ENCODE measurements at regions not wholly inside any gene's neighbourhood (a gene's known extent, or its start where the extent isn't known, plus 50 kb on each side); places are given as distances from the start of the nearest gene placed in this dataset.

DNA sequence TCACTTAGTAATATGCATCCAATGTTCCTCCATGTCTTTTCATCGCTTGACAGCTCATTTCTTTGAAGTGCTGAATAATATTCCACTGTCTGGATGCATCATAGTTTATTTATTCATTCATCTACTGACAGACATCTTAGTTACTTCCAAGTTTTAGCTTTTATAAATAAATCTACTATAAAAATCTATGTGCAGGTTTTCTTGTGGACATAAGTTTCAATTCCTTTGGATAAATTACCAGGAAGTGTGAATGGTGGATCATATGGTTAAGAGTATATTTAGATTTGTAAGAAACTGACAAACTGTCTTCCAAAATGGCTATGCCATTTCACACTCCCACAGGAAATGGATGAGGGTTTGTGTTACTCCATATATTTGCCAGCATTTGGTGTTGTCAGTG is 1392.9 kb upstream of the PABPC4L start:
- Histone ChIP-seq H3K27ac (ENCODE audit: low read depth in 2 of 2, low read length in 2 of 2) (no peak overlapping the region), H3K4me1 (ENCODE audit: control insufficient read depth in 2 of 3, insufficient read depth in 2 of 3, low read depth in 1 of 3, low read length in 3 of 3) (no peaks in the 10 kb centered on the region), H3K36me3 (ENCODE audit: control insufficient read depth in 2 of 3, insufficient read depth in 3 of 3, low read length in 3 of 3) (no peaks in the 10 kb centered on the region), H3K4me3 (ENCODE audit: low read length in 3 of 3) (no peak overlapping the region), H3K9me3 (ENCODE audit: control insufficient read depth in 2 of 3, insufficient read depth in 1 of 3, low read length in 3 of 3) (peaks cover 0 to 5% (median 0%) of the 10 kb centered on the region in 3 donors), H3K9ac (ENCODE audit: low read length in 3 of 3) (no peak overlapping the region), H3K27me3 (ENCODE audit: control insufficient read depth, insufficient read depth, low read length) (no peaks in the 10 kb centered on the region)
- intact Hi-C loops (cut with DNase I), result no loop called here
- TF ChIP-seq, protein P1, sequence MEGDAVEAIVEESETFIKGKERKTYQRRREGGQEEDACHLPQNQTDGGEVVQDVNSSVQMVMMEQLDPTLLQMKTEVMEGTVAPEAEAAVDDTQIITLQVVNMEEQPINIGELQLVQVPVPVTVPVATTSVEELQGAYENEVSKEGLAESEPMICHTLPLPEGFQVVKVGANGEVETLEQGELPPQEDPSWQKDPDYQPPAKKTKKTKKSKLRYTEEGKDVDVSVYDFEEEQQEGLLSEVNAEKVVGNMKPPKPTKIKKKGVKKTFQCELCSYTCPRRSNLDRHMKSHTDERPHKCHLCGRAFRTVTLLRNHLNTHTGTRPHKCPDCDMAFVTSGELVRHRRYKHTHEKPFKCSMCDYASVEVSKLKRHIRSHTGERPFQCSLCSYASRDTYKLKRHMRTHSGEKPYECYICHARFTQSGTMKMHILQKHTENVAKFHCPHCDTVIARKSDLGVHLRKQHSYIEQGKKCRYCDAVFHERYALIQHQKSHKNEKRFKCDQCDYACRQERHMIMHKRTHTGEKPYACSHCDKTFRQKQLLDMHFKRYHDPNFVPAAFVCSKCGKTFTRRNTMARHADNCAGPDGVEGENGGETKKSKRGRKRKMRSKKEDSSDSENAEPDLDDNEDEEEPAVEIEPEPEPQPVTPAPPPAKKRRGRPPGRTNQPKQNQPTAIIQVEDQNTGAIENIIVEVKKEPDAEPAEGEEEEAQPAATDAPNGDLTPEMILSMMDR (IDR thresholded peaks at IDR 0.05; ENCODE audit: borderline replicate concordance, extremely low read depth, insufficient read depth), result no peak
- FAIRE-seq (no peak), DNase-seq (no peak)

DNA sequence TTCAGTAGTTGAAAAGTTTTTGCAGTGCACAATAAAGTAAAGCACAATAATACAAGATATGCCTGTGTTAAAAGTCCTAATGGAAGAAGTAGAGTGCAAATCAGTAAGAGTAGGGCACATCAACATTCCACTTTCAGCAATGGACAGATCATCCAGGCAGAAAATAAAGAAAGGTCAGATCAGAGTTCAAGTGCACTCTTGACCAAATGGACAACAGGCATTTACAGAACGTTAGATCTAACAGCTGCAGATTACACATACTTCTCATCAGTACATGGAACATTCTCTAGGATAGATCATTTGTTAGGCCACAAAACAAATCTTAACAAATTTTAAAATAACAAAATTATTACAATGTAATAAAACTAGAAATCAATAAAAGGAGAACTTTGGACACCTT is 1373.5 kb upstream of the PABPC4L start:
- intact Hi-C loops (cut with DNase I), result no loop called here
- Histone ChIP-seq H3K9me3 (ENCODE audit: control insufficient read depth in 2 of 3, insufficient read depth in 1 of 3, low read length in 3 of 3) (no peaks in the 10 kb centered on the region), H3K27ac (ENCODE audit: low read depth in 2 of 2, low read length in 2 of 2) (no peak overlapping the region), H3K9ac (ENCODE audit: low read length in 3 of 3) (no peak overlapping the region), H3K4me1 (ENCODE audit: control insufficient read depth in 2 of 3, insufficient read depth in 2 of 3, low read depth in 1 of 3, low read length in 3 of 3) (no peaks in the 10 kb centered on the region), H3K27me3 (ENCODE audit: control insufficient read depth, insufficient read depth, low read length) (no peaks in the 10 kb centered on the region), H3K36me3 (ENCODE audit: control insufficient read depth in 2 of 3, insufficient read depth in 3 of 3, low read length in 3 of 3) (no peaks in the 10 kb centered on the region), H3K4me3 (ENCODE audit: low read length in 3 of 3) (no peak overlapping the region)
- TF ChIP-seq, protein P1 (IDR thresholded peaks at IDR 0.05; ENCODE audit: borderline replicate concordance, extremely low read depth, insufficient read depth), result no peak
- FAIRE-seq (no peak), DNase-seq (no peak)

DNA sequence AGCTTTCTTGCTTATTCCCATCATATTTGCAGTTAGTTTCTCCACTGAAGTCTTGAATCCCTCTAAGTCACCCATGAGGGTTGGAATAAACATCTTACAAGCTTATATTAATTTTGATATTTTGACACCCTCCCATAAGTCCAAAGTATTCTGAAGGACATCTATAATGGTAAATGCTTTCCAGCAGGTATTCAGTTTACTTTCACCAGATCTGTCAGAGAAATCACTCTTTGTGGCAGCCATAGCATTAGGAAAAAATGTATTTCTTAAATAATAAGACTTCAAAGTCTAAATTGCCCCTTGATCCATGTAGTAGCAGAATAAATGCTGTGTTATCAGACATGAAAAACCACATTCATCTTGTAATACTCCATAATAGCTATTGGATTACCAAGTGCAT is 1371.7 kb upstream of the PABPC4L start:
- H3K9me3 ChIP-seq (ENCODE audit: control insufficient read depth in 2 of 3, insufficient read depth in 1 of 3, low read length in 3 of 3), result no peaks in the 10 kb centered on the region
- intact Hi-C loops (cut with DNase I), result no loop called here
- no peaks in the 10 kb centered on the region for H3K36me3 ChIP-seq (ENCODE audit: control insufficient read depth in 2 of 3, insufficient read depth in 3 of 3, low read length in 3 of 3)
- H3K4me3 ChIP-seq (ENCODE audit: low read length in 3 of 3), result no peak overlapping the region
- no peak overlapping the region for H3K27ac ChIP-seq (ENCODE audit: low read depth in 2 of 2, low read length in 2 of 2)
- H3K9ac ChIP-seq (ENCODE audit: low read length in 3 of 3), result no peak overlapping the region
- H3K4me1 ChIP-seq (ENCODE audit: control insufficient read depth in 2 of 3, insufficient read depth in 2 of 3, low read depth in 1 of 3, low read length in 3 of 3), result no peaks in the 10 kb centered on the region
- DNase-seq (no peak), FAIRE-seq (no peak)
- H3K27me3 ChIP-seq (ENCODE audit: control insufficient read depth, insufficient read depth, low read length), result no peaks in the 10 kb centered on the region
- TF ChIP-seq, protein P1 (IDR thresholded peaks at IDR 0.05; ENCODE audit: borderline replicate concordance, extremely low read depth, insufficient read depth), result no peak

GRCh38 chr4:135564090-135564489 is 1362.5 kb upstream of the PABPC4L start:
- intact Hi-C loops (cut with DNase I), result no loop called here
- H3K27me3 ChIP-seq (ENCODE audit: control insufficient read depth, insufficient read depth, low read length), result no peaks in the 10 kb centered on the region

More at GRCh38 chr4:135564090-135564489, 1362.5 kb upstream of the PABPC4L start:
- Histone ChIP-seq H3K4me3 (ENCODE audit: low read length in 3 of 3) (no peak overlapping the region), H3K27ac (ENCODE audit: low read depth in 2 of 2, low read length in 2 of 2) (no peak overlapping the region), H3K9ac (ENCODE audit: low read length in 3 of 3) (no peak overlapping the region), H3K9me3 (ENCODE audit: control insufficient read depth in 2 of 3, insufficient read depth in 1 of 3, low read length in 3 of 3) (no peaks in the 10 kb centered on the region), H3K4me1 (ENCODE audit: control insufficient read depth in 2 of 3, insufficient read depth in 2 of 3, low read depth in 1 of 3, low read length in 3 of 3) (no peaks in the 10 kb centered on the region), H3K36me3 (ENCODE audit: control insufficient read depth in 2 of 3, insufficient read depth in 3 of 3, low read length in 3 of 3) (no peaks in the 10 kb centered on the region)
- no peak for FAIRE-seq
- TF ChIP-seq, protein P1 (IDR thresholded peaks at IDR 0.05; ENCODE audit: borderline replicate concordance, extremely low read depth, insufficient read depth), result no peak
- no peak for DNase-seq
